Adrenal gland (tissue), 5 donors: ENCODE measurements at regions not wholly inside any gene's neighbourhood (a gene's known extent, or its start where the extent isn't known, plus 50 kb on each side); places are given as distances from the start of the nearest gene placed in this dataset.

Source experiments
- POLR2A ChIP-seq, 2 donors: fragments of 450-650 bp; IDR thresholded peaks; one replicate each; pipeline ENCODE4 v1.6.1; 2017; ENCODE audit warnings: antibody characterized with exemption in 2 of 2, mild to moderate bottlenecking in 2 of 2, moderate library complexity in 1 of 2
- TF ChIP-seq, protein P1 (sequence below), 6 experiments: fragments of 450-650 bp in 4 of 6; fragments of 200-600 bp in 2 of 6; sonication (generic) in 1 of 6; IDR thresholded peaks; 1 replicate in 5 of 6; 2 replicates in 1 of 6; pipeline versions ENCODE4 v1.5.1 to v1.8.0; 2016 to 2021; ENCODE audit warnings: antibody characterized with exemption in 6 of 6, mild to moderate bottlenecking in 2 of 6, moderate library complexity in 1 of 6
- donor health status: DM: no; HTN: no; CAD: no.

DNA sequence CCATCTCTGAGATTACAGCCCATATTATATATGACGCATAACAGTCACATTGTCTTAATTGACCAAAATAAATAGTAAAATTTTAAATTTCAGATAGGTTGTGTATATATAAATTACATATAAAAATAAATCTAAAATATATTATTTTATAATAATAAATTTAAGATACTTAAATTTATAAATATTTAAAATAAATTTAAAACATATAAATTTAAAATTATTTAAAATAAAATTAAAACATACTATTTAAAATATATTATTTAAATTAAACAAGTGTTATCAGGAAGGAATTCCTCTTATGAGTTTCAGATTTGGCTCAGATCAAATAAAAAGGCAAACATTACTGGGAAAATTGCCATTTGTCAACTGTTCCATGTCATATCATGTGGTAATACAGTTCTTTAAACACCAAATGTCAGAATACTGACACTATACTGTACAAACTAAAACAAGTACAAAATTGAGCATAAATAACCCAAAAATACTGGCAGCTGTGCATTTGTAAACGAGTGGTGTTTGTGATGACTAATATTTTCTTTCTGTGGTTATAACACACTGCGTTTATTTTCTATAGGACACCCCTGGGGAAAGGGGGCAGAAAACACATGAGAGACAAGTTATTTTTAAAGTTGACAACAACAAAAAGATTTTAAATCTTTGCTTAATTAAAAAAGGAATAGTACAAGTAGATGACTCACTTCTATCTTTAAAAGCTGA is 71.3 kb upstream of the DGKB start:
- TF ChIP-seq POLR2A (IDR thresholded peaks at IDR 0.05): no peak
- TF ChIP-seq, protein P1, sequence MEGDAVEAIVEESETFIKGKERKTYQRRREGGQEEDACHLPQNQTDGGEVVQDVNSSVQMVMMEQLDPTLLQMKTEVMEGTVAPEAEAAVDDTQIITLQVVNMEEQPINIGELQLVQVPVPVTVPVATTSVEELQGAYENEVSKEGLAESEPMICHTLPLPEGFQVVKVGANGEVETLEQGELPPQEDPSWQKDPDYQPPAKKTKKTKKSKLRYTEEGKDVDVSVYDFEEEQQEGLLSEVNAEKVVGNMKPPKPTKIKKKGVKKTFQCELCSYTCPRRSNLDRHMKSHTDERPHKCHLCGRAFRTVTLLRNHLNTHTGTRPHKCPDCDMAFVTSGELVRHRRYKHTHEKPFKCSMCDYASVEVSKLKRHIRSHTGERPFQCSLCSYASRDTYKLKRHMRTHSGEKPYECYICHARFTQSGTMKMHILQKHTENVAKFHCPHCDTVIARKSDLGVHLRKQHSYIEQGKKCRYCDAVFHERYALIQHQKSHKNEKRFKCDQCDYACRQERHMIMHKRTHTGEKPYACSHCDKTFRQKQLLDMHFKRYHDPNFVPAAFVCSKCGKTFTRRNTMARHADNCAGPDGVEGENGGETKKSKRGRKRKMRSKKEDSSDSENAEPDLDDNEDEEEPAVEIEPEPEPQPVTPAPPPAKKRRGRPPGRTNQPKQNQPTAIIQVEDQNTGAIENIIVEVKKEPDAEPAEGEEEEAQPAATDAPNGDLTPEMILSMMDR (IDR thresholded peaks at IDR 0.05): no peak
